Heart left ventricle (tissue), 16 donors: ENCODE measurements at regions not wholly inside any gene's neighbourhood (a gene's known extent, or its start where the extent isn't known, plus 50 kb on each side); places are given as distances from the start of the nearest gene placed in this dataset.

ENCODE experiments used
- ATAC-seq, 4 donors: fragments of 200-7000 bp; cut with Tn5 transposase; one replicate each; pipeline ENCODE4 v1.9.1; 2020 to 2022; ENCODE audit warnings: moderate library complexity in 4 of 4, mild to moderate bottlenecking in 3 of 4, moderate number of reproducible peaks in 1 of 4
- DNase-seq, 5 donors: peaks; one replicate each; pipeline ENCODE4 v3.0.0-alpha.2; 2020
- H3K27ac ChIP-seq, 12 donors: fragments of 200-600 bp; sonication (generic) in 4 of 12; one replicate each; pipeline versions ENCODE4 v1.5.0 to v1.8.0; 2016 to 2022; ENCODE audit warnings: mild to moderate bottlenecking in 2 of 12
- H3K27me3 ChIP-seq, 9 donors: fragments of 200-600 bp; sonication (generic) in 2 of 9; one replicate each; pipeline versions ENCODE4 v1.5.1 to v1.8.0; 2016 to 2022; ENCODE audit warnings: mild to moderate bottlenecking in 3 of 9
- H3K36me3 ChIP-seq, 9 donors: fragments of 200-600 bp; sonication (generic) in 2 of 9; one replicate each; pipeline versions ENCODE4 v1.5.0 to v1.8.0; 2018 to 2022; ENCODE audit warnings: mild to moderate bottlenecking in 2 of 9
- H3K4me1 ChIP-seq, 12 donors: fragments of 200-600 bp; sonication (generic) in 4 of 12; one replicate each; pipeline versions ENCODE4 v1.5.0 to v1.8.0; 2016 to 2022; ENCODE audit warnings: mild to moderate bottlenecking in 3 of 12
- H3K4me3 ChIP-seq, 12 donors: fragments of 200-600 bp; sonication (generic) in 4 of 12; one replicate each; pipeline versions ENCODE4 v1.5.0 to v1.8.0; 2017 to 2022; ENCODE audit warnings: mild to moderate bottlenecking in 9 of 12, moderate library complexity in 4 of 12
- H3K9me3 ChIP-seq, 12 donors: fragments of 200-600 bp; sonication (generic) in 4 of 12; one replicate each; pipeline versions ENCODE4 v1.5.0 to v1.8.0; 2016 to 2022; ENCODE audit warnings: mild to moderate bottlenecking in 1 of 12
- POLR2A ChIP-seq, 2 donors: fragments of 450-650 bp; IDR thresholded peaks; one replicate each; pipeline ENCODE4 v1.6.1; 2017; ENCODE audit warnings: antibody characterized with exemption in 2 of 2, mild to moderate bottlenecking in 2 of 2, moderate library complexity in 2 of 2
- WGBS, 4 donors: extraction: QIAGEN DNeasy Blood & Tissue Kit in 2 of 4; methylation state at CpG; one replicate each; pipeline versions ENCODE4 v1.1.5 to v1.1.7; 2013 to 2018; 5-methylcytosine and 5-hydroxymethylcytosine counted together
- intact Hi-C, 10 donors: fragments of 100-400 bp; cut with DNase I; formaldehyde crosslinking; loops; one replicate each; pipeline versions ENCODE4 v1.11.1 to v1.14.2; 2022
- TF ChIP-seq, protein P1 (sequence below), 12 donors: fragments of 200-600 bp; sonication (generic) in 4 of 12; IDR thresholded peaks; one replicate each; pipeline versions ENCODE4 v1.5.0 to v1.8.0; 2018 to 2022; ENCODE audit warnings: antibody characterized with exemption in 12 of 12, mild to moderate bottlenecking in 5 of 12
- donor health status: ischemic (EF 13 %, LVEDD 7.1; RV severe dilation, severe dysfunction).
- donor health status: healthy with polysubstance abuse.
- donor health status: DM: no; HTN: yes; CAD: no.
- donor health status: DM: no; HTN: no; CAD: no.
- donor health status: ischemic (EF 25% LVEDD 6.9; RV normal size, moderate dysfunction).
- donor health status: ischemic (EF 25% LVEDD 5.7; RV mildly dilated, moderate dysfunction).
- donor health status: healthy.
- donor health status: DM: yes; HTN: yes; CAD: no.
- donor health status: ischemic (EF 35%, LVEDD 5.7; RV mildly dilated, moderate dysfunction).
- donor health status: nonischemic (EF 11% LVEDD 7.7; RV severe dilation, severe dysfunction).
- donor health status: DM: yes; HTN: yes; CAD: no.
- donor health status: PGD.
- donor health status: ischemic (EF 29% LVEDD 5.4; RV normal size, mild dysfunction).
- donor health status: nonischemic (EF 23%, LVEDD 6.1; RV moderate dilation, normal function).

DNA sequence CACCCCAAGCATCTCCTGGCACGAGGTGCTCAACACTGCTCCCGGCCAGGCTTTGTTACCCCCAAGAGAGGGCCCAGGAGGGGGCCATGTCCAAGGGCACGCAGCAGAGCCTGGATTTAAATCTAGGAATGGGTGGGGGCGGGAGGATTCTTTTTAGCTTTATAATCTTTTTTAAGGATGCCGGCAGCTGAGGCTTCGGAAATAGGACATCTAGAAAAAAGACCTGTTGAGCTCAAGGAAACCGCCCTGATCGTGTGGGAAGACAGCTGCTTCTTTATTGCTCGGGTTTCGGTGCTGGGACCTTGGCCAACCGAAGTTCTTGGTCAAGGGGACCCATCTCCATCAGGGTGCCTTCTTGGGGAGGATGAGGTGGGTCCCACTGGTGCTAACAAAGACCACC, 317.9 kb downstream of the CTTN start:
- DNase-seq (no peak), ATAC-seq (no peak)
- no peak overlapping the region for H3K4me3 ChIP-seq
- no peaks in the 10 kb centered on the region for H3K9me3 ChIP-seq
- peaks cover 0 to 61% (median 15%) of the 10 kb centered on the region in 9 donors for H3K27me3 ChIP-seq
- H3K4me1 ChIP-seq = no peaks in the 10 kb centered on the region
- H3K27ac ChIP-seq = no peak overlapping the region
- intact Hi-C loops = no loop called here
- no peak for TF ChIP-seq POLR2A (IDR thresholded peaks at IDR 0.05)
- TF ChIP-seq, protein P1, sequence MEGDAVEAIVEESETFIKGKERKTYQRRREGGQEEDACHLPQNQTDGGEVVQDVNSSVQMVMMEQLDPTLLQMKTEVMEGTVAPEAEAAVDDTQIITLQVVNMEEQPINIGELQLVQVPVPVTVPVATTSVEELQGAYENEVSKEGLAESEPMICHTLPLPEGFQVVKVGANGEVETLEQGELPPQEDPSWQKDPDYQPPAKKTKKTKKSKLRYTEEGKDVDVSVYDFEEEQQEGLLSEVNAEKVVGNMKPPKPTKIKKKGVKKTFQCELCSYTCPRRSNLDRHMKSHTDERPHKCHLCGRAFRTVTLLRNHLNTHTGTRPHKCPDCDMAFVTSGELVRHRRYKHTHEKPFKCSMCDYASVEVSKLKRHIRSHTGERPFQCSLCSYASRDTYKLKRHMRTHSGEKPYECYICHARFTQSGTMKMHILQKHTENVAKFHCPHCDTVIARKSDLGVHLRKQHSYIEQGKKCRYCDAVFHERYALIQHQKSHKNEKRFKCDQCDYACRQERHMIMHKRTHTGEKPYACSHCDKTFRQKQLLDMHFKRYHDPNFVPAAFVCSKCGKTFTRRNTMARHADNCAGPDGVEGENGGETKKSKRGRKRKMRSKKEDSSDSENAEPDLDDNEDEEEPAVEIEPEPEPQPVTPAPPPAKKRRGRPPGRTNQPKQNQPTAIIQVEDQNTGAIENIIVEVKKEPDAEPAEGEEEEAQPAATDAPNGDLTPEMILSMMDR (IDR thresholded peaks at IDR 0.05) = no peak
- H3K36me3 ChIP-seq = no peaks in the 10 kb centered on the region
- WGBS, 4 donors = 74 to 81% (median 79%) methylated on average over 11 of the region's 11 CpGs

DNA sequence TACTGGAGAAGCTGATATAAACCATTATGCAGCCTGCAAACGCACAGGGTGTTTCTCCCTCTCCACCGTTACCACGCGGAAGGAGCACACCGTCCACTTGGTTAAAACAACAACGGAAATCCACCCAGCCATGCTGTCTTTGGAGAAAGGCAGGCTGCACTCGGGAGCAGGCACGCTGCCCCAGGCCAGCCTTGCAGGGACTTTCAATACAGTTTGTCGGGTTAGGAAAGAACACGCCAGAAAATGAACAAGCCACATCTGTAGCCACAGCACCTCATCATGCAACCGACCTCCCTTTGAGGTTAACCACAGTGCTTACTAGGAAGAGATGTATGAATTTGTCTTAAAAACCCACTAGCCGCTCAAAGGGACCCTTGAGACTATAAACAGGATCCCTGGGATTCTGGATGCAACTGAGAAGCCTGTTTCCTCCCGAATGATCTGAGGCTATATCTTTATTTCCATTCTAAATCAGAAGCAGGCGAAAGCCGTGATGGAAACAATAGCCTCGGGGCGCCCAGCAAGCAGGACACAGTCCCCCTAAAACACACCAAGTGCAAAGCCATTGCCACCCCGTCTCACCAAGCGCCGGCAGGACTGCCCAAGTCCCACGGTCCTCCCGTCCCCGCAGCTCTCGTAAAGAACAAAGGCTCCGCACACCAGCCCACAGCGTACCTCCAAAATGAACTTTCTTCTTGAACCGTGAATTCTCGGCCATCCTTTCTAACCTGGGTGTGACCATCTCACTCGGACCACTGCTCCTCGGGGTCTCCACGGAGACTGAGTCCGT, 318.9 kb downstream of the CTTN start:
- Histone ChIP-seq H3K4me1 (no peaks in the 10 kb centered on the region), H3K36me3 (no peaks in the 10 kb centered on the region), H3K27ac (no peak overlapping the region), H3K4me3 (no peak overlapping the region), H3K27me3 (peaks cover 0 to 52% (median 15%) of the 10 kb centered on the region in 9 donors), H3K9me3 (no peaks in the 10 kb centered on the region)
- TF ChIP-seq POLR2A (IDR thresholded peaks at IDR 0.05) = no peak
- TF ChIP-seq, protein P1 (IDR thresholded peaks at IDR 0.05) = no peak
- 82 to 85% (median 84%) methylated on average over 29 to 32 of the region's 32 CpGs for WGBS, 4 donors
- ATAC-seq = no peak
- intact Hi-C loops = no loop called here
- DNase-seq = no peak

DNA sequence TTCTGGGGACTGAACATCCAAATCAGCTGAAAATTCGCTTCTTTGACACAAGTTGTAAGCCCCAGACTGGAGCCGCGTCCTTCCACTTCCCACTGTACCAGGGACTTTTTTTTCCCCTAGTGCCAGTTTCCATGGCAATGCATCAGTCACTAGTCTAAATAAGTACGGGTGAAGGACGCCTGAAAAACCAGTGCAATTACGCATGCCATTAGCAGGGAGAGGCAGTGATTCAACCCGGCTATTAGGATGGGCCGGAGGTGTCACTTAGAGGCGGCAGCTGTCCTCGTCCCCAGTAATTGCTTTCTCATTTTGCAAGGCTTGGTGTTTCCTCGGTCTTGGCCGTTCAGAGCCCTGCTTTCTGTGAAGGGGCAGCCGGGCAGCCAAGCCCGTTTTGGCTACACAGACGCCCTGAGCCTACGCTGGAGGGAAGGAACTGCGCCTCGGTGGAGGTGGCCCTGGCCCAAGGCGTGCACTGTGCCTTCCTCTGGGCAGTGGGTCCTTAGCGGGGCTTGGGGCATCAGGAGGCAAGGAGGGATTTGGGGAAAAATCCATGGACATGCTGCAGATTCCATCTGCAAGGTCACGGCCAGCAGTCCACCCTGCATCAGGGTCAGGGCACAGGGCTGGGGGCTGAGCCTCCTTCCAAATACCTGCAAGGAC, 319.7 kb downstream of the CTTN start:
- ATAC-seq (no peak), DNase-seq (no peak)
- 64 to 76% (median 69%) methylated on average over 11 to 21 of the region's 21 CpGs for WGBS, 4 donors
- Histone ChIP-seq H3K4me3 (no peak overlapping the region), H3K36me3 (no peaks in the 10 kb centered on the region), H3K27ac (no peak overlapping the region), H3K9me3 (no peaks in the 10 kb centered on the region), H3K27me3 (peaks cover 0 to 44% (median 15%) of the 10 kb centered on the region in 9 donors), H3K4me1 (no peaks in the 10 kb centered on the region)
- TF ChIP-seq POLR2A (IDR thresholded peaks at IDR 0.05) = no peak
- TF ChIP-seq, protein P1 (IDR thresholded peaks at IDR 0.05) = no peak
- intact Hi-C loops = no loop called here

DNA sequence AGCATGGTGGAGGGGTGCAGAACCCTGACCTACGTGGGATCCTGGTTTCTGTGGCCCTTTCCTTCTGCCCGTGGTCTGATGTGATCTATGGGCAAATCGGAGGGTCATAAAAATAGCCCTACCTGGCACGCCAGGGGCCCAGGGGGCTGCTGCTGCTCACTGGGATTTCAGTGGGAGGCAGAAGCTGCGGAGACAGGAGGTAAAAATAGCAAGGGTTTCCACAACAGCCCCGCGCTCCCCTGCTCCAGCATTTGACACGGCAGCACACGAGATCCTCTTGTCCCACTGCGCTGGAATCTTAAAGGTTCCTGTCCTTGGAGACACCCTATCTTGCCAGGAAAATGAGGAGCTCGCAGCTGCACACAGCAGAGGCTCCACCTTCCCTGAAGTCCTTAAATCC, 321.2 kb downstream of the CTTN start:
- H3K9me3 ChIP-seq = no peaks in the 10 kb centered on the region
- ATAC-seq (no peak), DNase-seq (no peak)
- no peaks in the 10 kb centered on the region for H3K36me3 ChIP-seq
- no peak overlapping the region for H3K27ac ChIP-seq
- peaks cover 0 to 34% (median 12%) of the 10 kb centered on the region in 9 donors for H3K27me3 ChIP-seq
- no peak overlapping the region for H3K4me3 ChIP-seq
- H3K4me1 ChIP-seq = no peaks in the 10 kb centered on the region
- 35 to 51% (median 40%) methylated on average over 11 of the region's 11 CpGs for WGBS, 4 donors
- intact Hi-C loops = no loop called here
- TF ChIP-seq, protein P1 (IDR thresholded peaks at IDR 0.05) = no peak
- no peak for TF ChIP-seq POLR2A (IDR thresholded peaks at IDR 0.05)
